Body of pancreas (tissue), 4 donors: ENCODE measurements at regions not wholly inside any gene's neighbourhood (a gene's known extent, or its start where the extent isn't known, plus 50 kb on each side); places are given as distances from the start of the nearest gene placed in this dataset.
"Not testable (repeated sequence)": the region's sequence is repeated elsewhere in the genome, so short reads cannot be mapped to it uniquely, and the experiment has no call there.

ENCODE experiments used
- POLR2A ChIP-seq, 3 donors: fragments of 450-650 bp; IDR thresholded peaks; one replicate each; pipeline ENCODE4 v1.6.1; 2016; ENCODE audit warnings: antibody characterized with exemption in 3 of 3, mild to moderate bottlenecking in 2 of 3
- TF ChIP-seq, protein P1 (sequence below), 7 experiments: fragments of 450-650 bp in 4 of 7; fragments of 200-600 bp in 3 of 7; sonication (generic) in 3 of 7; IDR thresholded peaks; one replicate each; pipeline ENCODE4 v1.5.1; 2016 to 2019; ENCODE audit warnings: antibody characterized with exemption in 7 of 7

DNA sequence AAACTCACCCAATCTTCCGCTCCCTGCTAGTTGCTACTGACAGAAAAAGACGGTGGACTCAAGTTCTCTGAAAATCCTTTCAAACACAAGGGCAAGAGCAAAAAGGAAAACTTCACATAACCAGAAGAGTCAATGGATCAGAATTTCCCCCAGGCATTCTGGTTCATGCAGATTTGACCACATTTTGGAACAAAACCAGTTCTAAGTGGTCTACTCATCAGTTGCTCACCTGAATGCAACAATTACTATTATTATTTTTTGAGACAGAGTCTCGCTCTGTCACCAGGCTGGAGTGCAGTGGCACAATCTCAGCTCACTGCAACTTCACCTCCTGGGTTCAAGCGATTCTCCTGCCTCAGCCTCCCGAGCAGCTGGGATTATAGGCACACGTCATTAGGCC is 80.9 kb upstream of the XYLT1 start:
- TF ChIP-seq, protein P1, sequence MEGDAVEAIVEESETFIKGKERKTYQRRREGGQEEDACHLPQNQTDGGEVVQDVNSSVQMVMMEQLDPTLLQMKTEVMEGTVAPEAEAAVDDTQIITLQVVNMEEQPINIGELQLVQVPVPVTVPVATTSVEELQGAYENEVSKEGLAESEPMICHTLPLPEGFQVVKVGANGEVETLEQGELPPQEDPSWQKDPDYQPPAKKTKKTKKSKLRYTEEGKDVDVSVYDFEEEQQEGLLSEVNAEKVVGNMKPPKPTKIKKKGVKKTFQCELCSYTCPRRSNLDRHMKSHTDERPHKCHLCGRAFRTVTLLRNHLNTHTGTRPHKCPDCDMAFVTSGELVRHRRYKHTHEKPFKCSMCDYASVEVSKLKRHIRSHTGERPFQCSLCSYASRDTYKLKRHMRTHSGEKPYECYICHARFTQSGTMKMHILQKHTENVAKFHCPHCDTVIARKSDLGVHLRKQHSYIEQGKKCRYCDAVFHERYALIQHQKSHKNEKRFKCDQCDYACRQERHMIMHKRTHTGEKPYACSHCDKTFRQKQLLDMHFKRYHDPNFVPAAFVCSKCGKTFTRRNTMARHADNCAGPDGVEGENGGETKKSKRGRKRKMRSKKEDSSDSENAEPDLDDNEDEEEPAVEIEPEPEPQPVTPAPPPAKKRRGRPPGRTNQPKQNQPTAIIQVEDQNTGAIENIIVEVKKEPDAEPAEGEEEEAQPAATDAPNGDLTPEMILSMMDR (IDR thresholded peaks at IDR 0.05) = not testable (repeated sequence)
- TF ChIP-seq POLR2A (IDR thresholded peaks at IDR 0.05) = not testable (repeated sequence)
